Pancreas (tissue), 10 donors: ENCODE measurements at regions not wholly inside any gene's neighbourhood (a gene's known extent, or its start where the extent isn't known, plus 50 kb on each side); places are given as distances from the start of the nearest gene placed in this dataset.

Experiments used
- ATAC-seq, 4 donors: fragments of 200-7000 bp; cut with Tn5 transposase; one replicate each; pipeline versions ENCODE4 v1.8.0 to v1.9.1; 2020; ENCODE audit warnings: mild to moderate bottlenecking in 4 of 4, moderate library complexity in 4 of 4
- DNase-seq, 6 donors: peaks; one replicate each; pipeline ENCODE4 v3.0.0-alpha.2; 2020
- FAIRE-seq: peaks from 2 replicates; lab custom pipeline; 2012; peaks lifted over from hg19 to GRCh38; lab: Jason Lieb, UNC
- H3K27ac ChIP-seq, 4 donors: fragments of 200-600 bp; sonication (generic); 1 replicate in 3 of 4; 2 replicates in 1 of 4; pipeline versions ENCODE4 v1.5.0 to v1.8.0; 2020
- H3K27me3 ChIP-seq, 4 donors: fragments of 200-600 bp; one replicate each; pipeline ENCODE4 v1.8.0; 2021
- H3K36me3 ChIP-seq, 3 donors: fragments of 200-600 bp; sonication (generic) in 1 of 3; one replicate each; pipeline versions ENCODE4 v1.5.0 to v1.8.0; 2020 to 2021
- H3K4me1 ChIP-seq, 3 donors: fragments of 200-600 bp; one replicate each; pipeline ENCODE4 v1.8.0; 2021
- H3K4me3 ChIP-seq, 4 donors: fragments of 200-600 bp; sonication (generic) in 2 of 4; one replicate each; pipeline versions ENCODE4 v1.5.0 to v1.8.0; 2020 to 2021
- H3K9me3 ChIP-seq, 4 donors: fragments of 200-600 bp; one replicate each; pipeline ENCODE4 v1.8.0; 2021
- WGBS, 2 donors: extraction: QIAGEN DNeasy Blood & Tissue Kit; methylation state at CpG; one replicate each; pipeline ENCODE4 v1.1.7; 2013; 5-methylcytosine and 5-hydroxymethylcytosine counted together
- intact Hi-C, 3 donors: fragments of 100-400 bp; cut with DNase I; formaldehyde crosslinking; loops; one replicate each; pipeline versions ENCODE4 v1.11.1 to v1.14.2; 2022
- TF ChIP-seq, protein P1 (sequence below), 4 donors: fragments of 200-600 bp; sonication (generic) in 3 of 4; IDR thresholded peaks; one replicate each; pipeline versions ENCODE4 v1.5.0 to v1.8.0; 2021; ENCODE audit warnings: antibody characterized with exemption in 4 of 4
- donor health status: healthy with polysubstance abuse.
- donor health status: DM: no; HTN: no; CAD: no; lungs with moderate emphysema.
- donor health status: DM: no; HTN: no; CAD: no.
- donor health status: control.
- donor health status: control.
- donor health status: Bipolar disorder and iron deficiency.
- donor health status: DM: yes; HTN: yes; CAD: no.
- donor health status: DM: no; HTN: no; CAD: no.
- donor health status: DM: no; HTN: no; CAD: no.
- donor health status: DM: yes; HTN: yes; CAD: no.

GRCh38 chr1:74818241-74818640 lies 85.3 kb downstream of the TYW3 start:
- H3K4me1 ChIP-seq: no peaks in the 10 kb centered on the region
- H3K9me3 ChIP-seq: no peaks in the 10 kb centered on the region
- H3K27me3 ChIP-seq: peaks cover 0 to 2% (median 0%) of the 10 kb centered on the region in 4 donors
- intact Hi-C loops: no loop called here
- TF ChIP-seq, protein P1, sequence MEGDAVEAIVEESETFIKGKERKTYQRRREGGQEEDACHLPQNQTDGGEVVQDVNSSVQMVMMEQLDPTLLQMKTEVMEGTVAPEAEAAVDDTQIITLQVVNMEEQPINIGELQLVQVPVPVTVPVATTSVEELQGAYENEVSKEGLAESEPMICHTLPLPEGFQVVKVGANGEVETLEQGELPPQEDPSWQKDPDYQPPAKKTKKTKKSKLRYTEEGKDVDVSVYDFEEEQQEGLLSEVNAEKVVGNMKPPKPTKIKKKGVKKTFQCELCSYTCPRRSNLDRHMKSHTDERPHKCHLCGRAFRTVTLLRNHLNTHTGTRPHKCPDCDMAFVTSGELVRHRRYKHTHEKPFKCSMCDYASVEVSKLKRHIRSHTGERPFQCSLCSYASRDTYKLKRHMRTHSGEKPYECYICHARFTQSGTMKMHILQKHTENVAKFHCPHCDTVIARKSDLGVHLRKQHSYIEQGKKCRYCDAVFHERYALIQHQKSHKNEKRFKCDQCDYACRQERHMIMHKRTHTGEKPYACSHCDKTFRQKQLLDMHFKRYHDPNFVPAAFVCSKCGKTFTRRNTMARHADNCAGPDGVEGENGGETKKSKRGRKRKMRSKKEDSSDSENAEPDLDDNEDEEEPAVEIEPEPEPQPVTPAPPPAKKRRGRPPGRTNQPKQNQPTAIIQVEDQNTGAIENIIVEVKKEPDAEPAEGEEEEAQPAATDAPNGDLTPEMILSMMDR (IDR thresholded peaks at IDR 0.05): no peak
- no peak overlapping the region for H3K27ac ChIP-seq
- ATAC-seq (no peak), DNase-seq (no peak), FAIRE-seq (no peak)
- no peak overlapping the region for H3K4me3 ChIP-seq
- no peaks in the 10 kb centered on the region for H3K36me3 ChIP-seq
- 49 to 53% methylated on average over 1 of the region's 1 CpG for WGBS, 2 donors

- DNase-seq (no peak), FAIRE-seq (no peak), ATAC-seq (no peak)
- Histone ChIP-seq H3K4me3 (no peak overlapping the region), H3K27me3 (peaks cover 0 to 6% (median 0%) of the 10 kb centered on the region in 4 donors), H3K4me1 (no peaks in the 10 kb centered on the region), H3K9me3 (no peaks in the 10 kb centered on the region), H3K36me3 (no peaks in the 10 kb centered on the region), H3K27ac (no peak overlapping the region)
- TF ChIP-seq, protein P1 (IDR thresholded peaks at IDR 0.05): no peak
- intact Hi-C loops: no loop called here
- WGBS, 2 donors: 53 to 63% methylated on average over 6 of the region's 6 CpGs
These were observed 85.9 kb downstream of the TYW3 start for GRCh38 chr1:74818661-74819456.

DNA sequence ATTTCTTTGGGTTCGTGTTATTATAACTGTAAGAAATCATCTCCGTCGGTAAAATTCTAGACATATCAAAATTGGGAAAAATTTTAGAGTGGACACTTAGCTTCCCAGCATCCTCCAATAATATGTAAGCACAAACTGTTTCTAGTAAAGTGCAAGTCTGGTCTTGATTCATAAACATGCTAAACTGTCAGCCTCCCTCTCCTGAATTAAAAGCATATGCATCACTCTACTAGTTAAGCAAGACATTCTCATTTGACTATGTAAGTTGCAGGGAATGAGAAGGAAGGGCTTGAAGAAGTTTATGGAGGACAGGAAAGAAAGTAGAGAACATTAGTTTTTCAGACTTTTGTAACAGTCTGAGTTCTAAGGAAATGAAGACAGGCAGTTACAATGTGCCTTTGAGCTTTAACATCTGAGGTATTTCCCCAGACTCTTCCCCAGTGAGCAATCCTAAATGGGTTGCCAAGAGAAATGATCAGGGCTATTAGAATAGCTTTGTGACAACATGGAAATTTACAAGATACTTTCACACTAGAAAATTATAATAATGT lies 90.0 kb downstream of the TYW3 start:
- DNase-seq (no peak), FAIRE-seq (no peak), ATAC-seq (no peak)
- intact Hi-C loops: no loop called here
- no peak overlapping the region for H3K27ac ChIP-seq
- H3K4me3 ChIP-seq: no peak overlapping the region
- WGBS, 2 donors: 65 to 72% methylated on average over 3 of the region's 3 CpGs
- H3K4me1 ChIP-seq: no peaks in the 10 kb centered on the region
- H3K27me3 ChIP-seq: peaks cover 0 to 6% (median 0%) of the 10 kb centered on the region in 4 donors
- no peaks in the 10 kb centered on the region for H3K9me3 ChIP-seq
- TF ChIP-seq, protein P1 (IDR thresholded peaks at IDR 0.05): no peak
- H3K36me3 ChIP-seq: no peaks in the 10 kb centered on the region

- TF ChIP-seq, protein P1 (IDR thresholded peaks at IDR 0.05): no peak
- no peak for DNase-seq
- Histone ChIP-seq H3K27ac (no peak overlapping the region), H3K4me1 (no peaks in the 10 kb centered on the region), H3K4me3 (no peak overlapping the region), H3K27me3 (peaks cover 0 to 6% (median 0%) of the 10 kb centered on the region in 4 donors), H3K36me3 (no peaks in the 10 kb centered on the region), H3K9me3 (no peaks in the 10 kb centered on the region)
- intact Hi-C loops: no loop called here
- ATAC-seq: no peak
- no peak for FAIRE-seq
- WGBS, 2 donors: 55 to 64% methylated on average over 4 of the region's 4 CpGs
These were observed 91.7 kb downstream of the TYW3 start for GRCh38 chr1:74824497-74825107.
